HL-60 (cell line): ENCODE measurements at regions not wholly inside any gene's neighbourhood (a gene's known extent, or its start where the extent isn't known, plus 50 kb on each side); places are given as distances from the start of the nearest gene placed in this dataset.

ENCODE experiments used
- DNase-seq, 2 experiments: peaks; one replicate each; pipeline ENCODE4 v3.0.0-alpha.2; 2010 to 2020; ENCODE audit warnings: low read depth in 1 of 2, low spot score in 1 of 2
- H3K27ac ChIP-seq: fragments of 250-450 bp; sonication (Bioruptor Pico); replicated peaks from 2 replicates; pipeline ENCODE4 v1.5.1; 2020; ENCODE audit warnings: mild to moderate bottlenecking, moderate library complexity
- H3K27me3 ChIP-seq: fragments of 250-450 bp; sonication (Bioruptor Pico); 2 replicates; pipeline ENCODE4 v1.5.1; 2021; ENCODE audit warnings: mild to moderate bottlenecking, moderate library complexity; ENCODE audit not compliant: insufficient read depth, poor library complexity, severe bottlenecking
- H3K4me3 ChIP-seq: replicated peaks from 2 replicates; pipeline ENCODE4 v1.5.1; 2011; ENCODE audit warnings: mild to moderate bottlenecking, control low read depth, low read length; ENCODE audit not compliant: insufficient read depth
- CTCF ChIP-seq: IDR thresholded peaks from one replicate; pipeline ENCODE4 v1.5.1; 2011; ENCODE audit warnings: low read length, control low read depth, inconsistent platforms; ENCODE audit not compliant: insufficient read depth
- GABPA ChIP-seq: IDR thresholded peaks from 2 replicates; pipeline ENCODE4 v1.6.1; 2012; ENCODE audit warnings: low read depth
- POLR2AphosphoS5 ChIP-seq: IDR thresholded peaks from 2 replicates; pipeline ENCODE4 v1.6.1; 2012; ENCODE audit warnings: low read depth
- REST ChIP-seq: IDR thresholded peaks from 2 replicates; pipeline ENCODE4 v1.6.1; 2012; ENCODE audit warnings: low read depth; ENCODE audit not compliant: insufficient replicate concordance
- SPI1 ChIP-seq: IDR thresholded peaks from 2 replicates; pipeline ENCODE4 v1.6.1; 2012; ENCODE audit warnings: low read depth, mild to moderate bottlenecking, borderline replicate concordance

GRCh38 chr1:209341146-209341545 is 242.4 kb upstream of the CAMK1G start:
- Histone ChIP-seq H3K27me3 (peaks cover 1% of the 10 kb centered on the region), H3K4me3 (no peak overlapping the region), H3K27ac (no peak overlapping the region)
- DNase-seq = no peak
- TF ChIP-seq REST = no peak
- no peak for TF ChIP-seq CTCF
- no peak for TF ChIP-seq SPI1
- no peak for TF ChIP-seq GABPA
- no peak for TF ChIP-seq POLR2AphosphoS5

- DNase-seq = no peak
- H3K4me3 ChIP-seq = no peak overlapping the region
- H3K27ac ChIP-seq = no peak overlapping the region
- peaks cover 2% of the 10 kb centered on the region for H3K27me3 ChIP-seq
- TF ChIP-seq REST = no peak
- no peak for TF ChIP-seq CTCF
- TF ChIP-seq SPI1 = no peak
- TF ChIP-seq POLR2AphosphoS5 = no peak
- no peak for TF ChIP-seq GABPA
These were observed 241.7 kb upstream of the CAMK1G start for GRCh38 chr1:209341673-209342420.

GRCh38 chr1:209342441-209343175 is 240.9 kb upstream of the CAMK1G start:
- H3K4me3 ChIP-seq = no peak overlapping the region
- TF ChIP-seq REST (no peak), POLR2AphosphoS5 (no peak), CTCF (no peak)
- DNase-seq = no peak
- peaks cover 2% of the 10 kb centered on the region for H3K27me3 ChIP-seq
- H3K27ac ChIP-seq = no peak overlapping the region
